ENCODE measurements at regions not wholly inside any gene's neighbourhood (a gene's known extent, or its start where the extent isn't known, plus 50 kb on each side); places are given as distances from the start of the nearest gene placed in this dataset.

DNA sequence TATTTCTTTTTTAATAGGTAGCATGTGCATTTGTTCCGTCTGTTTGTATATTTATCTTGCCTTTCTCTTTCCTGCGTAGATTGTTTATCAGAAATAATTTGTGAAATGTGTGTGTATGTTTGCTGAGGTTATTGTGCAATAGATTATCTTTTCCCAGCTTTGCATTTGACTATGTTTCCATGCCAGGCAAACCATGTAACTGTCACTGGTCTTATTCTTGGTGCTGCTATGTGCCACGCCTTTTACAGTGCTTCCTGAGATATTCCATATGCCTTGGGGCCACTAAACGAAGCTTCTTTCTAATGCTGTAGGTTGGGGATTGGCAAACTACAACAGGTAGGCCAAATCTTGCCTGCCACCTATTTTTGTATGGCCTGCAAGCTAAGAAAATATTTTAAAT lies 598.8 kb downstream of the PLPP3 start:
- no peak for DNase-seq (ENCODE audit: low spot score)

DNA sequence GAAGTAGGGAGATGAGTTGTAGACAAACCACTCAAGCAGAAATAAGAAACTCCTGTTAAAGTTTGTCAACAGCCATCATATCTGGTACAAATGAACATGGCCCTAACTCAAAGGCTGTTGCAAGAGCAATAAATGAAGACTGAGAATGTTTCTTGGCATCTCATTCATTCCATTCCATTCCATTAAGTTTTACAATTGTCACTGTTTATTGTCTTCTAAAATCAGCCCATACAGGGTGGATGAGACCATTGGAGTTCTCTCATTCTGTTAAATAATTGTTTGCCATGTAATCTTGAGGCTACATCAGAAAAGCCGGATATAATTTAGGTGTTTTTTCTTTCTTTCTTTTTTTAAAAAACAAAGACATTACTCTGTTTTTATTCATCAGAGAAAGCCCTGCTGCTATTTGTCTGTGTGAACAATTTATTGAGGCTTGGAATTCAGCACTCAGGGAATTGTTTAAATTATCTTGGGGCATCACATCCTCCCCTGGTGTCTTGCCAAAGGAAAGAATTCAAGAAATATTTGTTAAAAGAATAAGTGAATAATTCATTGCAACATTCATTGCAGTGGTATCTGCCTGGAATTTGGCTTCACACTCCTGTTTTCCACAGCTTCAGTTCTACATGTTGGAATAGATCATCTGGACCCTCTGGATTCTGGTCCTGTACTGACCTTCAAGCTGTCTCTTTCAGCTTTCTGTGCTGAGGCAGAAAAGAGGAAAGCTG lies 604.5 kb downstream of the PLPP3 start:
- DNase-seq (ENCODE audit: low spot score), result no peak

DNA sequence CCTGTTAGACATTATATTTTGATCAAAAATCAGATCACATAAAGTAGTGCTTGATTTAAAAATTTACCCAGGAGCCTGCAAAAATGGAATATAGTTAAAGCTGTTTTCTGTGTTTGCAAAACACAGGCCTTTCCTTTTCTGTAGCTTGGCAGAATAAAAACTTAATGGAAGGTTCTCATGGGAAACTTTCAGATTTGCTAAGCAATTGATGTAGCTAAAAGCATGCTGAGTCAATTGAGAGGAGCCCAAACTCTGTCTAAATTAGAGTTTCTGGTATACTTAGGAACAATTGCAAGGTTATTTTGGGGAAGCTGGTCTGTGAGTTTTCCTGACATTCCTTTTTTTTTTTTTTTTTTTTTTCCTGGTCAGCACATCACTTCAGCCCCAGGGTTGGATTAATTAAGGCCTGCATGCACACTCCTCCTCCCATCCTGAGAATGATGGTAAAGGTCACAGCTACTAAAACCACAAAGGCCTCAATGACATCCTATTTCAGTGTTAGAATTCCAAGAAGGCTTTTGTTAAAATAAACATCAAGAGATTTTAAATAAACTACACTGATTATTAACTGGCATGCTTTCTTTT lies 608.7 kb downstream of the PLPP3 start:
- no peak for DNase-seq (ENCODE audit: low spot score)

DNA sequence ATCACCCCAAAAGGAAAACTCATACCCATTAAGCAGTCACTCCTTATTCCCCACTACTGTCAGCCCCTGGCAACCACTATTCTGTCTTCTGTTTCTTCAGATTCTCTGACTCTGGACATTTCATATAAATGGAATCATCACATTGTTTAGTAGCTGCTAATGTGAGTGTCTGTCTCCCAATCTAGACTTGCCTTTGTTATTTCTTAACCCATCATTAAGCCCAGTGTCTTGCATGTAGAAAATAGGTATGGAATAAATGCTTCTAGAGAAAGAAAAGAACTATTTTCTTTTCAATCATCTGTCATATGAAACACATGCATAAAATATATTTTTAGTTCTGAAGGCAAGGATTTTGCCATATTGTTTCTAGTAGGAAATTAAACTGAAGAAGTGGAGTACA lies 610.0 kb downstream of the PLPP3 start:
- DNase-seq (ENCODE audit: low spot score), result no peak

DNA sequence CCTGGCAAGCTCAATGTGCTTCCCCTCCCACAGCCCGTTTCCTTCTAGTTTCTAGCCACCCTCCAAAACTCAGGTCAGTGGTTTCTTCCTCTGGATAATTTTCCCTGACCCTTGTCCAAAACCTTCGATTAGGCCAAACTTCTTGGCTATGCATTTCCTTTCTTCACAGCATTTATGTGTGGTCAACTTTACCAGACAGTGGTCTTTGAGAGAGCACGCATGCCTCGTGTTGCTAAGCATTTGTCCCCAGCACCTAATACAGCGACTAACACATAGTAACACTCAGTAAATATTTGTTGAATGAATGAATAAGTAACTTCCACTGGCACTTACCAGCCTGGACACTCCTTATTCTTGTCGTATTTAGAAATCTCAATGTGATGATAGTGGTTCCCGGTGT lies 610.7 kb downstream of the PLPP3 start:
- DNase-seq (ENCODE audit: low spot score), result no peak

DNA sequence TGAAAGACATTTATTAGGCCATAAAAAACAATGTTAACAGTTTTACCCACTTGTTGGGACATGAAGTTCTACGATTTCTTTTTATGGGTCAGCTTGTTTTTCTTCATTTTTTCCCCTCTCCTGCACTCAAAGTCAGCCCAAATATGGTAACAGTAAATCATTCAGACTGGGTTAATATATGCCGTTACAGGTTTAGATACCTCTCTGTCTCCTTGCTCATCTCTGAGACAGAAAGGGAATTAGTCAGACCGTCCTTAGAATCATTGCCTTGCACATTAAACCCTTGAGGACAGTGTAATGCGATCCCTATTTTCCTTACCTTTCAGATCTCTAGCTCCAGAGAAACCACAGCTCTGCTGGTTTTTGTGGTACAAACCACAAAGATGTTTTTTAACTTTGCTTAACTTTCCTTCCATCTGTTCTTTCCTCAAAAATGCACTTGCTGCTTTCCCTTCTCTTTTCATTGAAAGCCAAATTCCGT lies 613.3 kb downstream of the PLPP3 start:
- DNase-seq (ENCODE audit: low spot score), result no peak

DNA sequence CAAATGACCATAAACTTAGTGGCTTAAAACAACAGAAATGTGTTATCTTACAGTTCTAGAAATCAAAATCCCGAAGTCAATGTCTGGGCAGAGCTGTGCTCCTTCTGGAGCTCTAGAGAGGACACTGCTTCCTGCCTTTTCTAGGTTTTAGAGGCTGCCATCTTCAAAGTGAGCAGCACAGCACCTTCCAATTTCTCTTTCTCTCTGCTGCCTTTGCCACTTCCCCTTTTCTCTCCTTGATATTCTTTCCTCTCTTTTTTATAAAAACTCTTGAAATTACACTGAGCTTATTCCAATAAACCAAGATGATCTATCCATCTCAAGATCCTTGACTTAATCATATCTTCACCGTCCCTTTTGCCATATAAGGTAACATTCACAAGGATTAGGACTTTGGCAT lies 616.9 kb downstream of the PLPP3 start:
- no peak for DNase-seq (ENCODE audit: low spot score)

DNA sequence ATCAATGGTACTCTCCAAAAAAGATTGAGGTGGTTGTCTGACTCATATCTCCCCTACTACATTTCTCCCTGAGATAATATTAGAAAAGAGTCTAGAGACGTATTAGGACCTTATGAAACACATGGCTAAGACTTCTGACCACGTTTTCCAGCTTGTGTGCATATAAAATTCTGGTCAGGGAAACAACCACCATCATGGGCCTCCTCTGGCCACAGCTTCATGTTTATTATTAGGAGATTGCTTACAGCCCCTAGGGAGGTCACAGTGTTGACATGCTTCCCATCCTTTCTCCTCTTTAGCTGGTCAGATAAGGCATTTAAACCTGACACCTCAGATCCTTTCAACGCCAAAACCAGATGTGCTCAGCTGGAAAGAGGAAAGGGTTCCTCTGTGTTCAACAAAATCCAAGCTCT lies 620.2 kb downstream of the PLPP3 start:
- DNase-seq (ENCODE audit: low spot score), result no peak

DNA sequence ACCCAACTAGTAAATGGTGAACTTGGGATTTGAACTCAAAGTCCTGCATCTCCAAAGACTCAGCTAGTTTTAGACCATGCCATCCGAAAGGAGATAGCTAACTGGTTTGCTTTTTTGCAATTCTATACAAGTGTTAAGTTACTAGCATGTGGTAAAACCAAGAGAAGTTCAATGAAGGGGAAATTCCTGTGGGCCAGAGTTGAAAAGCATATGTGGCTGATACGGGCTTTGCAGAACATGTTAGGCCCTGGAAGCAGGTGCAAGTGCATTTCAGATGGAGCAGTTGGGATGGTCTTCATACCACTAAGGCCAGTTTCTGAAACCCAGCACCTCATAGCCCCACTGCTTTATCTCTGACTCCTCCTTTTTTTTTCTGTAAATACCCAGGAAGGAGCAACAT lies 620.9 kb downstream of the PLPP3 start:
- no peak for DNase-seq (ENCODE audit: low spot score)

DNA sequence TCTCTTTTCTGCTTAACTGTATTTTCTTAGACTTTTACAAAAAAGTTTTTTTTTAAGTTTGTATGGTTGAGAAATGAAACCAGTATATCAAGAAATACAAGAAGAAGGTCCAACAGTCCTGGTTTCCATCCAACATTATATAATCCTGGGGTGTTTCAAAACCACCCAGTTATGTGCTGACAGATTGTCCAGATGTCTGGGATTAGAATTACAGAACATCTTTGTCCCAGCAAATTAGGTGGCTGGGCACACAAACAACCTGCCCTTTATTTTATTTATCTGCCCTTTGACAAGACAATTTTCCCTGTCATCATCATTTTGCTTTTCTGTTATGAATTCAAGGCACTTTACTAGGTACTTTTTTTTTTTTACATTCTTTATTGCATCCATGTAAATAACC lies 622.1 kb downstream of the PLPP3 start:
- no peak for DNase-seq (ENCODE audit: low spot score)

DNA sequence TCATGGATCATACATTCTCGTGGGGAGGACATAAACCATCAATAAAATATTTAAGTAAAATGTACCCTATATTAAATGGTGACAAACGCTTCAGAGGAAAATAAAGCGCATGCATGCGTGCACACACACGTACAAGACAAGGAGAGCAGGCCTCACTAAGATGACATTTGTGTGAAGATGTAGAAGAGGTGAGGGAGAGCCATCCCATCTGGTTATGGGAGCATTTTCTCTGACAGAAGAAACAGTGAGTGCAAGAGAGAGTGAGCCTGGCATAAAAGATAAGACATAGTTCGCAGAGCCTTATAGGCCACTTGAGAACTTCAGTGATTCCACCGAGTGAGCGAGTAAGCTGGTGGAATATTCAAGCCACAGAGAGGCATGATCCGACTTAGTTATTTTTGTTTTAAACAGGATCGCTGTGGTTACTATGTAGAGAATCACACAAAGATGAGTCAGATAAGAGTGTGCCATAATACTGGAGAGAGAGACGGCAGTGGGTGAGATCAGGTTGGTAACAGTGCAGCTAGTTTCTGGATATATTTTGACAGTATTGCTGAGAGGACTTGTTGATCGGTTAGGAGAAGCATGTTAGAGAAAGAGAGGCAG lies 624.2 kb downstream of the PLPP3 start:
- peak; percentile 12 for DNase-seq (ENCODE audit: low spot score)

DNA sequence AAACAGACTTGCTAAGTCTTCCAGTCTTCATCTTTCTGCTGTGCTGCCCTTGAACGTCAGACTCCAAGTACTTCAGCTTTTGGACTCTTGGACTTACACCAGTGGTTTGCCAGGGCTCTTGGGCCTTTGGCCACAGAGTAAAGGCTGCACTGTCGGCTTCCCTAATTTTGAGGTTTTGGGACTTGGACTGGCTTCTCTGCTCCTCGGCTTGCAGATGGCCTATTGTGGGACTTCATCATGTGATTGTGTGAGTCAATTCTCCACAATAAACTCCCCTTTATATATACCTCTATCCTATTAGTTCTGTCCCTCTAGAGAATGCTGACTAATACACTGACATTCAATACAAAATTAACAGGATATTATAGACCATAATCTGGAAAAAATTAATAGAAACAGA lies 628.1 kb downstream of the PLPP3 start:
- DNase-seq (ENCODE audit: low spot score), result no peak

DNA sequence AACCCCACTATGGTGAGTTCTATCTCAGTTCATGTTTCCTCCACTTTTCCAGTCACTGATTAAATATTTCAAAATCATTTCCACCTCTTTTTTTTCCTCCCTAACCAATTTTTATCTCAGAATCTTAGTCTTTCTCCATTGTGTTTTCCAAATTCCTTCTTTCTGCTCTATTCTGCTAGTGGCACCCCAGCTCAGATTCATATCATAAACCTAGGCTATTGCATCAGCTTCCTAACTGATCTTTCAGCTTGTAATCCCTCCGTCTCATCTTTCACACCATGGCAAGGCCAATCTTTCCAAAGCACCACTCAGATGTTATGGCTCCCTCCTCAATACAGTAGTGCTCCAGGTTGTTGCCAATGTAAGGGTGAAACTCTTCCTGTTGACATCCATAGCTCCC lies 631.9 kb downstream of the PLPP3 start:
- DNase-seq (ENCODE audit: low spot score), result no peak

DNA sequence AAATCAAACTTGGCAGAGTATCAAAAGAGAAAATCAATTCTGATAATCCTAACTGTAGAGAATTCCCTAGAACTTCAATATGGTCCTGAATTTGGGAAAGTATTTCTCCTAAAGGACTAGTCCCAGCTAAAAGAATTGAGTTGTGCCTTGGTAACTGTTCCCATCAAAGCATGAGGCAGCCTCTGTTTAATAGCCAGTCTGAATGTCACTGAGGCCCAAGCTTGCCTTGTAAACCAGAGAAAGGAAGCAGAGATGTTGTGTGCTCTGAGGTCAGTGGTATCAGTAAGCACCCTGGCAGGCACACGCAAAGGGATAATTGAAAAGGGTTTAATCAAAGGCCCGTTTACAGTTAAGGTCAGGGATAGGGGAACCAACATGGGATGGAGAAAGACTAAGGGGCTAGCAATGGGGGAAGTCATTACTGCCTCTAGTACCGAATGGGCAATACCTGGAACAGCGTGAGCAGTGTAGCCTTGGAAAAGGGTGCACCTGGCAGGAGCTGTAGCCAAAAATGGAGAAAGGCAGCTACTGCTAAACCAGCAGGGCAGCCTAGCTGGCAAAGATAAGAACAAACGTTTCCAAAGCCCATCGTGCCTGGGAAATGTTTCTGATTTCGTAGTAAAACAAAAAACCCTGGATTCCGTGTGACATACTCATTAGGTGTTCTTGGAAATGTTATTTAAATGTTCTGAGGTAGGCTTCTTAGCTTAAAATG lies 635.5 kb downstream of the PLPP3 start:
- DNase-seq (ENCODE audit: low spot score), result no peak

DNA sequence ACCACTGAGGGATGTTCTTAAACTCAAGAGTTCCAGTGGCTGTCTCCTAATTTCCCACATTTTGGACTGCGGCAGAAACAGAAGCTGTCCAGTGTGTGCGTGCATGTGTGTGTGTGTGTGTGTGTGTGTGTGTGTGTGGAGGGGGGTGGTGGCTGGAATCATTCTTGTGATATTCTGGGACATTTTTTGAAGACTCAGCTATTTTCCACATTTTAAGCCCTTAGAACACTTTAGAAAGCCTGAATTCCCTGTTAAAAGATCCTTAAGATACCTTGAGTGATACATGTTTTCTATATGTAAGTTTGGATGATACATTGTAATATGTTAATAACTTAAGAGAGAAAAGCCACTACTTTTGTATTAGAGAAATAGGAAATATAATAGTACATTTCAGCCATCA lies 636.4 kb downstream of the PLPP3 start:
- no peak for DNase-seq (ENCODE audit: low spot score)

DNA sequence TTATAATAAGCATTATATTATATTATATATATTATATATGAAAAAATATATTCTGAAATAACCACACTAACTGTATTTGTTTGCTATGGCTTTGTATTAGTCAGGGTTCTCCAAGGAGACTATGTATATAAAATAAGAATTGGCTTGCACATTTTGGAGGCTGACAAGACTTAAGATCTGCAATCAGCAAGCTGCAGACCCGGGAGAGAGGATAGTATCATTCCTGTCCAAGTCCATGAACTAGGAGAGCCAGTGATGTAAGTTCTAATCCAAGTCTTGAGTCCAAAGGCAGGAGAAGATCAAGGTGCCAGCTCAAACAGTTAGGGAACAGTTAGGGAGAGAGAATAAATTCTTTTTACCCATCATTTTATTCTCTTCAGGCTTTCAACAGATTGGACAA lies 639.5 kb downstream of the PLPP3 start:
- no peak for DNase-seq (ENCODE audit: low spot score)

DNA sequence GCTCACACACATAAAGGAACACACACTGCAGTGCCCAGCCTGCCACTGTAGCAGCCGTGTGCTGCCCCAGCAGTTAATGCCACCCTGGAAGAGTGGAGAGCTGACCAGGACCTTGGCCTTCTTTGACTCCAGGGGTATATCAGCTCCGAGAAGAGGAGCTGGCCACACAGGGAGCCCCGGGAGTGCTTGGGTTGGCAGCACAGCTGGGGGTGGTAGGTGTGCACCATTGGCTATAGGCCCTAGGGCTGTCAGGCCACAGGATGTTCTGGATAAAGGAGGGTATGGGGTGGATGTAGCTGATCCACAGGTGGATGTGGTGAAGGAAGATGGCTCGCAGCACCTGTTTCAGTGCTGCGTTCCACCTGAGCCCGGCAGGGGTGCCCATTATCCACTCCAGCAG lies 640.5 kb downstream of the PLPP3 start:
- DNase-seq (ENCODE audit: low spot score), result no peak

DNA sequence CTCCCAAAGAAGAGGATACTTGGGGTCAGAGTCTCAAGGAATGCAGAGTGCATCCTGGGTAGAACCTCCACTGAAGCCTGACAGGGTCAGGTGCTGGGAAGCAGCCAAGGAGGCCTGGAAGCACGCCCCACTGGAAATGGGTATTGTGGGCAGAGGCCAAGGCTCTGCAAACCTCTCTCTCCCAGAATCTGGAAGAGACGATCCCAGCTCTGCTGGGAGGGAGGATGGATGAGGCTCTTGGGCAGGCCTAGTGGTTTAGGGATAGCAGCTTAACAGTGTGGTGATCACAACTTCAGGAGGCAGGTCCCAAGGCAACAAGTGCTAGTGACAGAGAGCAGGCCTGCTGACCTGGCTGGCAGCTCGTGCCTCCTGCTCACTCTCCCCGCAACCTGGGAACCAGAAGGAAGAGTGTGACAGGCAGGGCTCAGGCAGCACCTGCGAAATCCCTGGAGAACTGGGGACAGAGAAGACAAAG lies 641.0 kb downstream of the PLPP3 start:
- DNase-seq (ENCODE audit: low spot score), result no peak

DNA sequence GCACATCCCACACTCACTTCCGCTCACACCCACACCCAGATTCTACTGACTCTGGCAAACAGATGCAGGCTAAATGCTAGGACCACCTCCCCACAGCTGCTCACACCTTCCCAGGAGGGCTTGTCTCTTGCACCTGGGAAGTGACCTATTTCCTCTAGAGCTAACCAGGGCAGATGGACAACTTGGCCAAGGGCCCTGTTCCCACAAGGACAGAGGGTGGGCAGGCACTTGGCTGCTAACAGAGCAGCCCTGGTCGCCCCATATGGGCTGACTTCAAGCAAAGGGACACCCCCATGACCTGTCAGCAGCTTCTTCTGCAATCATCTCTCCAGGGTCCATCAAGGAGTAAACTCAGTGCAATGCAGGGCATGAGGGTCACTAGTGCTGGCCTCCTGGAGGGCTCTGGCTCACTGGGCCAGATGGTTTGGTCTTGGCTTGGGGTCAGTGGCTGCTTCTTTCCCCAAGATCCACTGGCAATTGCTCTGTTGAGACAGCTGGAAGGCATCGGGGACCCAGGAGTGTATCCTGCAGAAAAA lies 641.5 kb downstream of the PLPP3 start:
- DNase-seq (ENCODE audit: low spot score), result no peak

DNA sequence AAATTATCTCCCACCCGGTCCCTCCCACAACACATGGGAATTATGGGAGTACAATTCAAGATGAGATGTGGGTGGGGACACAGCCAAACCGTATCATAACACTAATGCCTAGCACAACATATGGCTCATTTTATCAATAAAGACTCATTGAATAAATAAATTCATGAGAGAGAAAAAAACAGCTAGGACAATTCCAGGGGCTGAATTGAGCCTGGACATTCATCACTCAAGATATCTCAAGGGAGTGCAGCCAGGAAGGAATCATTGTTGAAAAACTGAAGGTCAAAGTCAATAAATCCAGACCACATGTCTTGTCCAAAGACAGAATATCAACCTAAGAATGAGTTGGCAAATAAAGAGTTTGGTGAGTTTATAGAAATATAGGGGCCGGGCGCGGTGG lies 644.1 kb downstream of the PLPP3 start:
- DNase-seq (ENCODE audit: low spot score), result no peak

DNA sequence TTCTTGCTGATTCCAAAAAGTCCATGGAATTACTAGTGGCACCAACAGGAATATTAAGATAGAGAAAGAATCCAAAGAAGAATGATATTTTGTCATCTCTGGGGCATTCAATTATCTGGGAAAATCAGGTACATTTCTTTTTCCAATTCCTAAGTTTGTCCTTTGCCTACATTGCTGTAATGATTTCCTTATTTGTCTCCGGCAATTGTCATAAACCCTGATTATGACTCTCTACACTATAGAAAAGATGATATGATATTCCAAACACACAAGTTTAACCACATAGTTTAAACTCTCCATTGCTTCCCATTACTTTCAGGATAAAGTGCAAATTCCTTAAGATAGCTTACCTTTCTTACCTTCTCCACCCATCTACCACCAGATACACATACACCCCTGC lies 647.0 kb downstream of the PLPP3 start:
- DNase-seq (ENCODE audit: low spot score), result no peak

DNA sequence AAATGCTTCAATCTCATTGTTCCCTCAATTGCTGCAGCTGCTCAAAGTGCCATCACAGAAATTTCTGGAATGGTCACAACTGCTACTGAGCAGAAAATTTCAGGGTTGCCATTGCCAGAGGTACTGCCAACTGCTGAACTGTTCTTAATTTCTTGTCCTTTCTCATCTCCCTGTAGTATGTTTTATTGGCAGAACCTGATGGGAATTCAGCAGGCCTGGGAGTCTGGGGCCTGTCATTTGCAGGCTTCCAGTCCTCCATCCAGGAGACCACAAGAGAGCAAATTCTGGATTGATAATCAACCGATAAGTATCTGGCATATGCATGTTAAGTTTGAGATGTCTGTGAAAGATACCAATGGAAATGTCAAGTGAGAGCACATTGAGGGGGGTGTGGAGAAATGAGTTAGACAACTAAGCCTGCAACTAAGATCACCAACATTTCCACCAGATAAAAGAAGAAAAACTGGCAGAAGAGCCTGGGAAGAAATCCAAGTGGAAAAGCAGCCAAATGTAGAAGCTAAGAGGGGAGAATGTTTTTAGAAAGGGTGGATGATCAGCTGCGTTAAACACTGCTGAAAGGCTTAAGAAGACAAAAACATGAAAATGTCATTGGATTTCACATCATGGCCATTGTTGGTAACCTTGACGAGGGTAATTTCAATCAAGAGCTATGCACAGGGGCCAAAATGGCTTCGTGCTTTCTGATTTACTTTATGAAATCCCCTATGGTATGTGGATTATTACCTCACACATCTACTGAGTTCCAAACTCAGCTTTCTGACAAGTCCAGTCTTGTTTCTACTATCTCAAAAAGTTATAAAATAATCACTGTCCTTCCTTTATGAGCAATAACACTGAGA lies 648.1 kb downstream of the PLPP3 start:
- no peak for DNase-seq (ENCODE audit: low spot score)
